ENCODE measurements at regions not wholly inside any gene's neighbourhood (a gene's known extent, or its start where the extent isn't known, plus 50 kb on each side); places are given as distances from the start of the nearest gene placed in this dataset.

DNA sequence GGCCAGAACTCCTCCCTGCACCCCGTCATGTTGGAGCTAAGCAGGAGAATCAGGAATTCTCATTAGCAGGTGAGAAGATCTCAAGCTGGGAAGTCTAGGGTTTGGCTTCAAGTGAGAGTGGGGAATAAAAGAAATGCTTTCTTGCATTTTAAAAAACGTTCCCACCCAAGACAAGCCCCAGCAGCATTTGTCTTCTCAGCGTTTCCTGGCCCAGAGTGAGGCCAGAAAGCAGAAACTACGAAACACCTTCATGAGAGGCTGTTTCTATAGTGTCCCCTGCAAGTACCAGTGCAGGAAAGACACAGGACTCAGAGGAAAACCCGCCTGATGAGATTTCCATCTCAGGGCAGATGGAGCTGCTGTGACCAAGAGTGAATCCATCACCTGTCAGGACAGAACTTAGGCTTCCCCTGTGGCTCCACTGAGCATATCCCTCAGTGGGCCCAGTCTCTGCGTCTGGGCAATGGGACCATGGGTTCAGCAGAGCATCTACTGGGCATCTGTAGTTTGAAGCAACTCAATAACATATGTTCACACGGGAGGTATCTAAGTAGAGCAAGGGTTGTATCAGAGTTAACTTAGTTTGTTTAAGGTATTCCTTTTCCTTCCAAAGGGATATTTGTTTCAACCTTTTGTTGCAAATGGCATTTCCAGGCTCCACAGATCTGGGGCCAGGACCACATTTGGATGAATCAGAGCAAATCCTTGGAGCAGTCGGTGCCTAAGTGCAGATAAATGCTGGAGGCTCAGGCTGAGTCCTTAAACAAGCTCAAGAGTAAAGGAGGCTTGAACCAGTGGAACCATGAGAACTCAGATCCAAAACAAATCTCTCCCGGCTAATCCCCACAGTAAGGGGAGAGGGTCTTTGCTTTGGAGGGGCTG lies 548.3 kb downstream of the MIAT start:
- no peak overlapping the region for H3K27ac ChIP-seq (ENCODE audit: low read depth, low read length)

DNA sequence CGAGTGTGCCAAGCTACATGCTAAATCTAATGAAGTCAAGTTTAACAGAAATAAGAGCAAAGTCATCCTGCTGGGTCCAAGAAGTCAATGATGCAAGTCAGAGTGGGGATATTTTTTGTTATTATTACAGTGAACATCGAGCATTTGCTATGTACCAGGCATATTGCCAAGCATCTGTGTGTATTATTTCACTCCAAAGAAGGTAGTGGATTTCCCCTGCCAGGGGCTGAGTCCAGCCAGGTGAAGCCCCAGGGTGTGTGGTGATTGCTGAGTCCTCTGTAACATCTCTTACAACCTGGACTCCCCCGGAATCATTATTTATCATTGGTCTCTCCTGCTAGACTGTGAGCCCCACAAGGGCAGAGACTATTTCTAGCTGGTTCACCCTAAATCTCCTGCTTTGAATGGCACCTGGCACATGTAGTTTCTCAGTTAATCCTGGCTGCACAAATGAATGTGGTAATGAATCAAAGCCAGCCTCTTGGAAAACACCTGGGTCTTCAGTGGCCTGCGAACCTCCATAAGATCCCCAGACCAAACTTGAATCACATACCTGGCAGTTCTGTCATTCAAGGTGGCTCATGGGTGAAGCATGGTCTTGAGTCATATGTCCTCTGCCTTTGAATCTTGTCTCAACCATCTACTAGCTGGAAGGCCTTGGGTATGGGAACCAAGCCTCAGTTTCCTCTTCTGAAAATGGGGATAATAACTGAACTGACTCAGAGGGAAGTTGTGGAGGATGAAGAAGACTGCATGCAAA lies 549.2 kb downstream of the MIAT start:
- no peak overlapping the region for H3K9ac ChIP-seq (ENCODE audit: low read length)
- H3K27me3 ChIP-seq (ENCODE audit: control insufficient read depth in 1 of 2, insufficient read depth in 2 of 2, low read length in 2 of 2) = no peaks in the 10 kb centered on the region
- H3K4me3 ChIP-seq (ENCODE audit: low read depth in 1 of 2, low read length in 2 of 2) = no peak overlapping the region
- H3K36me3 ChIP-seq (ENCODE audit: insufficient read depth, low read length) = no peaks in the 10 kb centered on the region
- no peaks in the 10 kb centered on the region for H3K9me3 ChIP-seq (ENCODE audit: low read length)
- peaks cover 3% of the 10 kb centered on the region for H3K4me1 ChIP-seq (ENCODE audit: insufficient read depth, low read length)
- no peak overlapping the region for H3K27ac ChIP-seq (ENCODE audit: low read depth, low read length)

More for the DNA sequence above, 548.3 kb downstream of the MIAT start:
- no peak overlapping the region for H3K4me3 ChIP-seq (ENCODE audit: low read depth in 1 of 2, low read length in 2 of 2)
- no peak overlapping the region for H3K9ac ChIP-seq (ENCODE audit: low read length)
- H3K36me3 ChIP-seq (ENCODE audit: insufficient read depth, low read length) = no peaks in the 10 kb centered on the region
- H3K9me3 ChIP-seq (ENCODE audit: low read length) = no peaks in the 10 kb centered on the region
- no peaks in the 10 kb centered on the region for H3K4me1 ChIP-seq (ENCODE audit: insufficient read depth, low read length)
- no peaks in the 10 kb centered on the region for H3K27me3 ChIP-seq (ENCODE audit: control insufficient read depth in 1 of 2, insufficient read depth in 2 of 2, low read length in 2 of 2)

DNA sequence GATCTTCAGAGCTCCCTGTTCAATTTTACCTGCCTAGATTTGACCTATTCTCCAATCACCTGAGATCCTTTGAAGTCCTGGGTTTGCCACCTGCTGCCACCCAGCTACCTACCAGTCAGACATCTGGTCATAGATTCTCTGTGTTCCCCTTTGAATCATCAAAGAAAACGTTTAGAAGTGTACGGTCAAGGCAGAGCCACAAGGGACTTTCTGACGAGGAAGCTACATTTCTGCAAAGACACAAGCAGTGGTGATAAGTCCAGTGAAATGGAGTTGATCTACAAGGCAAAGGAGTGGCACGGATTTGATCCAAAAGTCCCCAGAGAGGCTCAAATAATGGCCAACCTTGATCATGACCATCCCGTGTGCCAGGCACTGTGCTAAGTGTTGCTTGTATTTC lies 549.9 kb downstream of the MIAT start:
- Histone ChIP-seq H3K36me3 (ENCODE audit: insufficient read depth, low read length) (no peaks in the 10 kb centered on the region), H3K4me3 (ENCODE audit: low read depth in 1 of 2, low read length in 2 of 2) (no peak overlapping the region), H3K27ac (ENCODE audit: low read depth, low read length) (no peak overlapping the region), H3K27me3 (ENCODE audit: control insufficient read depth in 1 of 2, insufficient read depth in 2 of 2, low read length in 2 of 2) (no peaks in the 10 kb centered on the region), H3K9ac (ENCODE audit: low read length) (no peak overlapping the region), H3K4me1 (ENCODE audit: insufficient read depth, low read length) (peaks cover 10% of the 10 kb centered on the region), H3K9me3 (ENCODE audit: low read length) (no peaks in the 10 kb centered on the region)

DNA sequence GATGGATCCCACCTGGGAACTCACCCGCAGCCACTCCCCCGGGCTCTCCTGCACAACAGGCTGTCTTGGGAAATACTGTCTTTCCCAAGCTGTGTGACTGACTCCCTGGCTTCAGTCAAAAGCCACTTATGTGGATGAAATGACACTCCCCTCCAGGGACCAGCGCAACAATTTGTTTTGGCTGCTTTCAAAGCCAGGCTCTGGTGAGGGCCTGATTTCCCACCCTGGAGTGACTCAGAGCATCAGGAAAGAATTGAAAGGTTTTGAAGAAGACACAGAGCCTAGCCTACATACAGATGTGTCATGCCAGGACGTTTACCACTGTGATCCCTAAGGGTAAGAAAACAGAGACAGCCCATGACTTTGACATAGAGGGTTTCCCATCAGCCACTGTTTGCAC lies 550.5 kb downstream of the MIAT start:
- Histone ChIP-seq H3K27ac (ENCODE audit: low read depth, low read length) (no peak overlapping the region), H3K27me3 (ENCODE audit: control insufficient read depth in 1 of 2, insufficient read depth in 2 of 2, low read length in 2 of 2) (no peaks in the 10 kb centered on the region)

DNA sequence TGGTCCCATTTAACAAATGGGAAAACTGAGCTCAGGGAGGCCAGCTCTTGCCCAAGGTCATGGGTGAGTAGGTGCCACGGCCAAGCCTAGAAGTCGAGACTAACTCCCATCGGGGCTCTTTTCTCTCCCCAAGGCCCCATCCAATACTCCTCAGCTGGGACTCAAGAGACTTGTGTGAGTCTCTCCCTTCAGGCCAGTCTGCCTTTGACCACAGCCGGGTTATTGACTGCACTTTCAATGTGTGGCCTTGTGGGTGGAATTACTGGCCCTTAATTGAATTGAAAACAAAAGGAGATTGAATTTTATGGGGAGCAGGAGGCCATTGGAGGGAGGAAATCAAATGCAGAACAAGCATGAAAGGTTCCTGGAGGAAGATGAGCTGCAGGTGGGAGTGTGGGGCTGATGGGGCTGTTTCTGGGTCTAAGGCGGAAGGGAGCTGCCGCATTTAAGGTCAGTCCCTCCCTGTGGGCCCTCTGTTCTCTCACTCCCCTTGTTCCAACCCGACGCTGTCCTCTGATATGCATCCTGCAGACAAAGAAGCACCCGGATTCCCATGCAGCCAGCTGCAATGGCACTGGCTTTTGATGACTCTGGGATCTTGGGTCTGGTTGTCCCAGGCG lies 552.8 kb downstream of the MIAT start:
- H3K27ac ChIP-seq (ENCODE audit: low read depth, low read length) = no peak overlapping the region
- peaks cover 33% of the 10 kb centered on the region for H3K4me1 ChIP-seq (ENCODE audit: insufficient read depth, low read length)
- no peaks in the 10 kb centered on the region for H3K27me3 ChIP-seq (ENCODE audit: control insufficient read depth in 1 of 2, insufficient read depth in 2 of 2, low read length in 2 of 2)
- H3K9me3 ChIP-seq (ENCODE audit: low read length) = no peaks in the 10 kb centered on the region
- no peaks in the 10 kb centered on the region for H3K36me3 ChIP-seq (ENCODE audit: insufficient read depth, low read length)
- H3K9ac ChIP-seq (ENCODE audit: low read length) = no peak overlapping the region
- peak overlapping the region in 1 of 2 donors; percentile 5 for H3K4me3 ChIP-seq (ENCODE audit: low read depth in 1 of 2, low read length in 2 of 2)

More for the DNA sequence above, 550.5 kb downstream of the MIAT start:
- Histone ChIP-seq H3K4me3 (ENCODE audit: low read depth in 1 of 2, low read length in 2 of 2) (no peak overlapping the region), H3K9ac (ENCODE audit: low read length) (no peak overlapping the region), H3K4me1 (ENCODE audit: insufficient read depth, low read length) (peaks cover 16% of the 10 kb centered on the region), H3K9me3 (ENCODE audit: low read length) (no peaks in the 10 kb centered on the region), H3K36me3 (ENCODE audit: insufficient read depth, low read length) (no peaks in the 10 kb centered on the region)

DNA sequence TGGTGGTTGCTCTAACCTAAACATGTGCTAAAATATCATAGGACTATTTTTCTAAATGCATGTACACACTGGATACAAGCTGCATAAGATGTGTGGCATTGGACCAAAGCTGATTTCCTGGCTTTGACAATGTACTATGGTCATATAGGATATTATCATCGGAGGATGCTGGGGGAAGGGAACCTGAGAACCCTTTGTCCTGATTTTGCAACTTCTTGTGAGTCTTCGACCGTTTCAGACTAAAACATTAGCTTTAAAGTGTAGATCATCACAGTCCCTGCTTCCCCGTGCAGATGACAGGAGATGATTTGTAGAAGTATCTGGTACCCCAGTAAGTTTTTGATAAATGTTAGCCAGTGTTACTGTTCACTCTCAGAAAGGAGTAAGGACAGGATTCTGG lies 554.7 kb downstream of the MIAT start:
- H3K4me1 ChIP-seq (ENCODE audit: insufficient read depth, low read length) = peaks cover 37% of the 10 kb centered on the region

DNA sequence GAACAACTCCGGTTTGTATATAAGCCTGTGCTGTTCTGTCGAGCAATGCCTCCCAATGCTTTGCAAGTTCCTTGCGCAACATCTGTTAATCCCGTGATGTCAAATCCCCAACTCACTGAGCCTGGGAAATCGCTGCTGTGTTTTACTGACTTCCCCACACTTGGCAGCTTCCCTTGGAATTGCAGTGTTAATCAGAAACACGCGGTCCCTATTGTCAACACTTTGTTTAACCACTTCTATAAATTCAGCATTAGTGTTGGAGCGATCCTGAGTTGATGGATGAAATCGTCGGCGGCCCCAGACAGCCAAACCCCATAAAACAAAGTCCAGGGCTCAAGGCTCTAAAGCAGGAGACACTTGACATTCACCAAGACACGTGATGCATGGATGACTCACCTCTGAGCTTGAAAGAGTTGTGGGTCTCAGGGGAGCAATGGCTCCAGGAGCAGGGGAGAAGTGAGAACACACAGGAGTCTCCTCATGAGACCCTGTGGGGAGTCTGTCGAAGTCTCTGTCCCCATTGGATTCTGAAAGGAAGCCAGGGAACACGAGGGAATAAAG lies 555.3 kb downstream of the MIAT start:
- Histone ChIP-seq H3K4me1 (ENCODE audit: insufficient read depth, low read length) (peaks cover 37% of the 10 kb centered on the region), H3K36me3 (ENCODE audit: insufficient read depth, low read length) (no peaks in the 10 kb centered on the region), H3K9me3 (ENCODE audit: low read length) (no peaks in the 10 kb centered on the region), H3K27ac (ENCODE audit: low read depth, low read length) (peak overlapping the region; percentile 39), H3K27me3 (ENCODE audit: control insufficient read depth in 1 of 2, insufficient read depth in 2 of 2, low read length in 2 of 2) (no peaks in the 10 kb centered on the region), H3K4me3 (ENCODE audit: low read depth in 1 of 2, low read length in 2 of 2) (no peak overlapping the region), H3K9ac (ENCODE audit: low read length) (no peak overlapping the region)

More for the DNA sequence above, 554.7 kb downstream of the MIAT start:
- Histone ChIP-seq H3K27ac (ENCODE audit: low read depth, low read length) (peak overlapping the region; percentile 12), H3K36me3 (ENCODE audit: insufficient read depth, low read length) (no peaks in the 10 kb centered on the region), H3K9me3 (ENCODE audit: low read length) (no peaks in the 10 kb centered on the region), H3K9ac (ENCODE audit: low read length) (no peak overlapping the region), H3K4me3 (ENCODE audit: low read depth in 1 of 2, low read length in 2 of 2) (no peak overlapping the region), H3K27me3 (ENCODE audit: control insufficient read depth in 1 of 2, insufficient read depth in 2 of 2, low read length in 2 of 2) (no peaks in the 10 kb centered on the region)

DNA sequence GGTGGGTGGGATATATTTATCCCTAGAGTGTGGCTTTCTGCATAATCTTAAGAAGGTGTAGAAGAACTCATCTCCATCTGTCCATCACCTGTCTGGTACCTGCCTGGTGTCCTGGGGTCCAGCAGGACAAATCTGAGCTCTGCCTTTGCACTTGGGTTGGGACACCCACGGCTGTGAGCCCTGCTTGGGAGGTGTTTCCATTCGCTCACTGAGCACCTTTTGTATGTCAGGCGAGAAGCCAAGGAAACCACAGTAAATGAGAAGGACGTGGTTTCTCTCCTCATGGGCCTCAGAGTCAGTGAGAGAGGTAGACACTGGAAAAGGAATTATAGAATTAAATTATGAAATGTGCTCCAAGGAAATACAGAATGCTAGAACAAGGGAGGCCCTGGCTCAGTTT lies 555.9 kb downstream of the MIAT start:
- Histone ChIP-seq H3K27me3 (ENCODE audit: control insufficient read depth in 1 of 2, insufficient read depth in 2 of 2, low read length in 2 of 2) (no peaks in the 10 kb centered on the region), H3K9ac (ENCODE audit: low read length) (no peak overlapping the region), H3K27ac (ENCODE audit: low read depth, low read length) (peak overlapping the region; percentile 39)

DNA sequence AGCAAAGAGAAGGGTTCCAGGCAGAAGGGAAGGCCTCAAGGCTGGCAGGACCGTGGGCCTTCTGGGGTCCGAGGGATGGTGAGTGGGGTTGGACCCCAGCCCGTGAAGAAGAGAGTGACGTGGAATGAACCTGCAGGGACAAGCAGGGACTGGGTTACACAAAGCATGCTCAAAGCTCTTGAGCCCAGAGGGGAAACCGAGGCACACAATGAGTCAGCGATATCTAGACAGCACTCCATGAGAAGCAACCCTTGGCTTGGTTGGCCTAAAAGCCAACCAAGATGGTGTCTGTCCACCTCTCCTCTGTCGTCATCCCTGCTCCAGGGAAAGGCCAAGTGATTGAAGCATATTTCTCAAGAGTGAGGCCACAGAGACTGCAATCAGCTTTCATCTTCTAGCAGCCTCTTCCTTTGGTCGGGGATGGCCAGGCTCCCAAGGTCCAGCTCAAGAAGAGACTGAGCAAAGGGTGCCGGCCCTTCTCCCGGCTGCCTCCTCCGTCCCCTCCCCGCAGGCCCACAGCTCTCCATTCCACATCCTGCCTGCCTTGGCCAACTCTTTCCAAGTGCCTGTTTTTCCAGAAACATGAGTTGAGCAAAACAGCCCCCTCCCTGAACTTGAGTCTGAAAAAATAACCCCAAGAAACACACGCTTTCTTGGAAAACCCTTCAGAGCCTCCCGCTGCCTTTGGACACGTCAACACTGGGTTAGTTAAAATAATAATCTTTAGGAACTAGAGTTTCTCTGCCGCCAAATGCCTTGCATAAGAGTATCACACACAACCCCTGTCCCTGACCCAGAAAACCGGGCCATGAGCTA lies 556.6 kb downstream of the MIAT start:
- Histone ChIP-seq H3K36me3 (ENCODE audit: insufficient read depth, low read length) (no peaks in the 10 kb centered on the region), H3K9ac (ENCODE audit: low read length) (no peak overlapping the region), H3K4me1 (ENCODE audit: insufficient read depth, low read length) (peaks cover 37% of the 10 kb centered on the region), H3K4me3 (ENCODE audit: low read depth in 1 of 2, low read length in 2 of 2) (no peak overlapping the region), H3K9me3 (ENCODE audit: low read length) (no peaks in the 10 kb centered on the region), H3K27ac (ENCODE audit: low read depth, low read length) (peak overlapping the region; percentile 36), H3K27me3 (ENCODE audit: control insufficient read depth in 1 of 2, insufficient read depth in 2 of 2, low read length in 2 of 2) (no peaks in the 10 kb centered on the region)

More for the DNA sequence above, 555.9 kb downstream of the MIAT start:
- no peaks in the 10 kb centered on the region for H3K36me3 ChIP-seq (ENCODE audit: insufficient read depth, low read length)
- peaks cover 37% of the 10 kb centered on the region for H3K4me1 ChIP-seq (ENCODE audit: insufficient read depth, low read length)
- no peaks in the 10 kb centered on the region for H3K9me3 ChIP-seq (ENCODE audit: low read length)
- H3K4me3 ChIP-seq (ENCODE audit: low read depth in 1 of 2, low read length in 2 of 2) = no peak overlapping the region

DNA sequence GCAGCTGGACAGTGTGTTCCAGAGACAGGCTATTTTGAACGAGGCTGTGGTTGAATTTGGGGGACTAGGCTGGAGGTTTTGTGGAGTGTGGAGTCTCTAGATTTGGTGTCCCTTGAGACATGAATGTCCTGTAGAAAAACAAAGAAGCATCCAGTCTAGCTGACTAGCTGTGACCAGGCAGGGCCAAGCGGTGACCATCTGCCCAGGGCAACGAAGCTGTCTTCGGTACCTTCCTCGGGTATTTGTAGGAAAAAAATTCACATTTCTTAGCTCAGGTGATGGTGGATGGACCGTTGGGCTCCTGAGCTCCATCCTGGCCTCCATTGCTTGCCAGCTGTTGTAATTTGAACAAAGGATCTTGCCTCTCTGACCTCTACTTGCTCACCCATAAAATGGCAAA lies 557.3 kb downstream of the MIAT start:
- no peaks in the 10 kb centered on the region for H3K27me3 ChIP-seq (ENCODE audit: control insufficient read depth in 1 of 2, insufficient read depth in 2 of 2, low read length in 2 of 2)
- no peak overlapping the region for H3K9ac ChIP-seq (ENCODE audit: low read length)
- H3K4me3 ChIP-seq (ENCODE audit: low read depth in 1 of 2, low read length in 2 of 2) = no peak overlapping the region
- no peaks in the 10 kb centered on the region for H3K36me3 ChIP-seq (ENCODE audit: insufficient read depth, low read length)
- no peak overlapping the region for H3K27ac ChIP-seq (ENCODE audit: low read depth, low read length)
- peaks cover 39% of the 10 kb centered on the region for H3K4me1 ChIP-seq (ENCODE audit: insufficient read depth, low read length)
- H3K9me3 ChIP-seq (ENCODE audit: low read length) = no peaks in the 10 kb centered on the region

Measured in muscle layer of colon (tissue), 2 donors.